HEK293 (cell line): ENCODE measurements at regions not wholly inside any gene's neighbourhood (a gene's known extent, or its start where the extent isn't known, plus 50 kb on each side); places are given as distances from the start of the nearest gene placed in this dataset.

Experiments
- ZNF274 ChIP-seq, 2 experiments: fragments of 200-500 bp in 1 of 2; fragments of 450-650 bp in 1 of 2; sonication (Bioruptor generic) in 1 of 2; formaldehyde crosslinking in 1 of 2; IDR thresholded peaks; 2 replicates each; pipeline versions ENCODE4 v1.5.1 to v1.6.1; 2014 to 2016; ENCODE audit warnings: borderline replicate concordance in 1 of 2, inconsistent platforms in 1 of 2, low read length in 1 of 2, missing biosample characterization in 1 of 2, missing genetic modification characterization in 1 of 2
- ZNF626 ChIP-seq: fragments of 450-650 bp; sonication (Bioruptor Pico); formaldehyde crosslinking; IDR thresholded peaks from 2 replicates; pipeline ENCODE4 v1.5.1; 2018; ENCODE audit warnings: missing biosample characterization, missing genetic modification characterization, inconsistent platforms
- TF ChIP-seq, protein P1 (sequence below): fragments of 450-650 bp; formaldehyde crosslinking; IDR thresholded peaks from 2 replicates; pipeline ENCODE4 v1.5.1; 2016; ENCODE audit warnings: missing biosample characterization, missing genetic modification characterization
- TF ChIP-seq, protein P2 (sequence below): fragments of 450-650 bp; formaldehyde crosslinking; IDR thresholded peaks from 2 replicates; pipeline ENCODE4 v1.5.1; 2016; ENCODE audit warnings: missing biosample characterization, missing genetic modification characterization
- TF ChIP-seq, protein P3 (sequence below): fragments of 450-650 bp; formaldehyde crosslinking; IDR thresholded peaks from 2 replicates; pipeline ENCODE4 v1.5.1; 2016; ENCODE audit warnings: missing biosample characterization, missing genetic modification characterization, low read depth
- TF ChIP-seq, protein P4 (sequence below): fragments of 450-650 bp; formaldehyde crosslinking; IDR thresholded peaks from 2 replicates; pipeline ENCODE4 v1.5.1; 2016; ENCODE audit warnings: missing biosample characterization, missing genetic modification characterization
- TF ChIP-seq, protein P5 (sequence below): IDR thresholded peaks from 2 replicates; pipeline ENCODE4 v1.6.1; 2011; ENCODE audit warnings: mild to moderate bottlenecking, low read depth, low read length, borderline replicate concordance

DNA sequence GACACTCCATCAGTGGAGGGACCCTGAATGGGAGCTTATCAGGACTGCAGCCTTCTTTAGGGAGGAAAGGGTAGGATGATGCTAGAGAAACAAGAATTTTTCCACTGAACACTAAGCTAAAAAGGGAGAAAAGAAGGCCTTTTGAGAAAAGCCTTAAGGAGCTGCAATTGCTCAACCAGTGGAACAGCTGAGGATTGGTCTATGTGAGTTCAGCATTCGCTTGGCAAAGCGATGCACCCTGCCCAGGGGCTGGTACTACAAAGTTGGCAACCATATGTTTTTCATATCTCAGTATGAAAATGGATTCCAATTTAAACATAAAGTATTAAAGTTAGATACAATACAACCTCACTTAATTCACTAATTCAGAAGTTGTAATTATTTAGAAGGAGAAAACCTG is 117.8 kb upstream of the FAM20A start:
- TF ChIP-seq, protein P1, sequence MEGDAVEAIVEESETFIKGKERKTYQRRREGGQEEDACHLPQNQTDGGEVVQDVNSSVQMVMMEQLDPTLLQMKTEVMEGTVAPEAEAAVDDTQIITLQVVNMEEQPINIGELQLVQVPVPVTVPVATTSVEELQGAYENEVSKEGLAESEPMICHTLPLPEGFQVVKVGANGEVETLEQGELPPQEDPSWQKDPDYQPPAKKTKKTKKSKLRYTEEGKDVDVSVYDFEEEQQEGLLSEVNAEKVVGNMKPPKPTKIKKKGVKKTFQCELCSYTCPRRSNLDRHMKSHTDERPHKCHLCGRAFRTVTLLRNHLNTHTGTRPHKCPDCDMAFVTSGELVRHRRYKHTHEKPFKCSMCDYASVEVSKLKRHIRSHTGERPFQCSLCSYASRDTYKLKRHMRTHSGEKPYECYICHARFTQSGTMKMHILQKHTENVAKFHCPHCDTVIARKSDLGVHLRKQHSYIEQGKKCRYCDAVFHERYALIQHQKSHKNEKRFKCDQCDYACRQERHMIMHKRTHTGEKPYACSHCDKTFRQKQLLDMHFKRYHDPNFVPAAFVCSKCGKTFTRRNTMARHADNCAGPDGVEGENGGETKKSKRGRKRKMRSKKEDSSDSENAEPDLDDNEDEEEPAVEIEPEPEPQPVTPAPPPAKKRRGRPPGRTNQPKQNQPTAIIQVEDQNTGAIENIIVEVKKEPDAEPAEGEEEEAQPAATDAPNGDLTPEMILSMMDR (tag by site-specific recombination): no peak
- TF ChIP-seq, protein P2, sequence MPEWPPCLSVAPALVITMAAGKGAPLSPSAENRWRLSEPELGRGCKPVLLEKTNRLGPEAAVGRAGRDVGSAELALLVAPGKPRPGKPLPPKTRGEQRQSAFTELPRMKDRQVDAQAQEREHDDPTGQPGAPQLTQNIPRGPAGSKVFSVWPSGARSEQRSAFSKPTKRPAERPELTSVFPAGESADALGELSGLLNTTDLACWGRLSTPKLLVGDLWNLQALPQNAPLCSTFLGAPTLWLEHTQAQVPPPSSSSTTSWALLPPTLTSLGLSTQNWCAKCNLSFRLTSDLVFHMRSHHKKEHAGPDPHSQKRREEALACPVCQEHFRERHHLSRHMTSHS (tag by site-specific recombination): no peak
- TF ChIP-seq, protein P3, sequence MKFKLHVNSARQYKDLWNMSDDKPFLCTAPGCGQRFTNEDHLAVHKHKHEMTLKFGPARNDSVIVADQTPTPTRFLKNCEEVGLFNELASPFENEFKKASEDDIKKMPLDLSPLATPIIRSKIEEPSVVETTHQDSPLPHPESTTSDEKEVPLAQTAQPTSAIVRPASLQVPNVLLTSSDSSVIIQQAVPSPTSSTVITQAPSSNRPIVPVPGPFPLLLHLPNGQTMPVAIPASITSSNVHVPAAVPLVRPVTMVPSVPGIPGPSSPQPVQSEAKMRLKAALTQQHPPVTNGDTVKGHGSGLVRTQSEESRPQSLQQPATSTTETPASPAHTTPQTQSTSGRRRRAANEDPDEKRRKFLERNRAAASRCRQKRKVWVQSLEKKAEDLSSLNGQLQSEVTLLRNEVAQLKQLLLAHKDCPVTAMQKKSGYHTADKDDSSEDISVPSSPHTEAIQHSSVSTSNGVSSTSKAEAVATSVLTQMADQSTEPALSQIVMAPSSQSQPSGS (tag by site-specific recombination): no peak
- TF ChIP-seq, protein P4, sequence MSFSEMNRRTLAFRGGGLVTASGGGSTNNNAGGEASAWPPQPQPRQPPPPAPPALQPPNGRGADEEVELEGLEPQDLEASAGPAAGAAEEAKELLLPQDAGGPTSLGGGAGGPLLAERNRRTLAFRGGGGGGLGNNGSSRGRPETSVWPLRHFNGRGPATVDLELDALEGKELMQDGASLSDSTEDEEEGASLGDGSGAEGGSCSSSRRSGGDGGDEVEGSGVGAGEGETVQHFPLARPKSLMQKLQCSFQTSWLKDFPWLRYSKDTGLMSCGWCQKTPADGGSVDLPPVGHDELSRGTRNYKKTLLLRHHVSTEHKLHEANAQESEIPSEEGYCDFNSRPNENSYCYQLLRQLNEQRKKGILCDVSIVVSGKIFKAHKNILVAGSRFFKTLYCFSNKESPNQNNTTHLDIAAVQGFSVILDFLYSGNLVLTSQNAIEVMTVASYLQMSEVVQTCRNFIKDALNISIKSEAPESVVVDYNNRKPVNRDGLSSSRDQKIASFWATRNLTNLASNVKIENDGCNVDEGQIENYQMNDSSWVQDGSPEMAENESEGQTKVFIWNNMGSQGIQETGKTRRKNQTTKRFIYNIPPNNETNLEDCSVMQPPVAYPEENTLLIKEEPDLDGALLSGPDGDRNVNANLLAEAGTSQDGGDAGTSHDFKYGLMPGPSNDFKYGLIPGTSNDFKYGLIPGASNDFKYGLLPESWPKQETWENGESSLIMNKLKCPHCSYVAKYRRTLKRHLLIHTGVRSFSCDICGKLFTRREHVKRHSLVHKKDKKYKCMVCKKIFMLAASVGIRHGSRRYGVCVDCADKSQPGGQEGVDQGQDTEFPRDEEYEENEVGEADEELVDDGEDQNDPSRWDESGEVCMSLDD (tag by site-specific recombination): no peak
- TF ChIP-seq, protein P5, sequence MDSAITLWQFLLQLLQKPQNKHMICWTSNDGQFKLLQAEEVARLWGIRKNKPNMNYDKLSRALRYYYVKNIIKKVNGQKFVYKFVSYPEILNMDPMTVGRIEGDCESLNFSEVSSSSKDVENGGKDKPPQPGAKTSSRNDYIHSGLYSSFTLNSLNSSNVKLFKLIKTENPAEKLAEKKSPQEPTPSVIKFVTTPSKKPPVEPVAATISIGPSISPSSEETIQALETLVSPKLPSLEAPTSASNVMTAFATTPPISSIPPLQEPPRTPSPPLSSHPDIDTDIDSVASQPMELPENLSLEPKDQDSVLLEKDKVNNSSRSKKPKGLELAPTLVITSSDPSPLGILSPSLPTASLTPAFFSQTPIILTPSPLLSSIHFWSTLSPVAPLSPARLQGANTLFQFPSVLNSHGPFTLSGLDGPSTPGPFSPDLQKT: no peak
- no peak for TF ChIP-seq ZNF626 (tag by site-specific recombination)
- TF ChIP-seq ZNF274 (IDR thresholded peaks at IDR 0.05; ENCODE audit: low read length): no peak
- TF ChIP-seq ZNF274 (tag by site-specific recombination; IDR thresholded peaks at IDR 0.05; ENCODE audit: borderline replicate concordance): no peak
